Body of pancreas (tissue), 4 donors: ENCODE measurements at regions not wholly inside any gene's neighbourhood (a gene's known extent, or its start where the extent isn't known, plus 50 kb on each side); places are given as distances from the start of the nearest gene placed in this dataset.

Source experiments
- CTCF ChIP-seq, 7 experiments: fragments of 450-650 bp in 4 of 7; fragments of 200-600 bp in 3 of 7; sonication (generic) in 3 of 7; IDR thresholded peaks; one replicate each; pipeline ENCODE4 v1.5.1; 2016 to 2019; ENCODE audit warnings: antibody characterized with exemption in 7 of 7
- POLR2A ChIP-seq, 3 donors: fragments of 450-650 bp; IDR thresholded peaks; one replicate each; pipeline ENCODE4 v1.6.1; 2016; ENCODE audit warnings: antibody characterized with exemption in 3 of 3, mild to moderate bottlenecking in 2 of 3

- TF ChIP-seq CTCF (IDR thresholded peaks at IDR 0.05) (no peak), POLR2A (IDR thresholded peaks at IDR 0.05) (no peak)
These were observed 246.7 kb upstream of the NFIA start for GRCh38 chr1:60835649-60836048.
